ENCODE measurements at regions not wholly inside any gene's neighbourhood (a gene's known extent, or its start where the extent isn't known, plus 50 kb on each side); places are given as distances from the start of the nearest gene placed in this dataset.

- TF ChIP-seq HOXA3 (CRISPR knock-in tag; IDR thresholded peaks at IDR 0.05) = 0 out of 2 replicates have a peak, but pooled peaks have one; percentile 19
- TF ChIP-seq GMEB2 (CRISPR knock-in tag; IDR thresholded peaks at IDR 0.05; ENCODE audit: low read depth) = no peak
- TF ChIP-seq ZNF18 (CRISPR knock-in tag; IDR thresholded peaks at IDR 0.05; ENCODE audit: insufficient replicate concordance) = no peak
- TF ChIP-seq ZBTB10 (CRISPR knock-in tag; IDR thresholded peaks at IDR 0.05; ENCODE audit: borderline replicate concordance) = 0 out of 2 replicates have a peak, but pooled peaks have one; percentile 38
- no peak for TF ChIP-seq ZNF354B (CRISPR knock-in tag; IDR thresholded peaks at IDR 0.05)
- TF ChIP-seq KAT8 (CRISPR knock-in tag; IDR thresholded peaks at IDR 0.05) = 0 out of 2 replicates have a peak, but pooled peaks have one; percentile 19
- 0 out of 2 replicates have a peak, but pooled peaks have one; percentile 16 for TF ChIP-seq ETV5 (CRISPR knock-in tag; IDR thresholded peaks at IDR 0.05; ENCODE audit: borderline replicate concordance)
- no peak for TF ChIP-seq CSRNP1 (CRISPR knock-in tag; IDR thresholded peaks at IDR 0.05)
- TF ChIP-seq ZNF687 (CRISPR knock-in tag; IDR thresholded peaks at IDR 0.05) = peak; percentile 80
- peak; percentile 36; the same call in 1 of the 2 replicates for TF ChIP-seq KDM2A (CRISPR knock-in tag; IDR thresholded peaks at IDR 0.05; ENCODE audit: borderline replicate concordance, low read depth)
- TF ChIP-seq MNT (IDR thresholded peaks at IDR 0.05) = no peak
- 0 out of 2 replicates have a peak, but pooled peaks have one; percentile 9 for TF ChIP-seq SP5 (CRISPR knock-in tag; IDR thresholded peaks at IDR 0.05; ENCODE audit: borderline replicate concordance, low read depth)
- peak; percentile 43; the same call in 1 of the 2 replicates for TF ChIP-seq KLF12 (CRISPR knock-in tag; IDR thresholded peaks at IDR 0.05; ENCODE audit: borderline replicate concordance)
- peak; percentile 57 for TF ChIP-seq RARA (CRISPR knock-in tag; IDR thresholded peaks at IDR 0.05)
Observed at GRCh38 chr4:38318737-38319455, 345.1 kb upstream of the KLF3 start (continued).
